ENCODE measurements at regions not wholly inside any gene's neighbourhood (a gene's known extent, or its start where the extent isn't known, plus 50 kb on each side); places are given as distances from the start of the nearest gene placed in this dataset.
A peak's percentile ranks its signal among the peaks of the same experiment; 100 is the strongest.
"Not testable (repeated sequence)": the region's sequence is repeated elsewhere in the genome, so short reads cannot be mapped to it uniquely, and the experiment has no call there.

DNA sequence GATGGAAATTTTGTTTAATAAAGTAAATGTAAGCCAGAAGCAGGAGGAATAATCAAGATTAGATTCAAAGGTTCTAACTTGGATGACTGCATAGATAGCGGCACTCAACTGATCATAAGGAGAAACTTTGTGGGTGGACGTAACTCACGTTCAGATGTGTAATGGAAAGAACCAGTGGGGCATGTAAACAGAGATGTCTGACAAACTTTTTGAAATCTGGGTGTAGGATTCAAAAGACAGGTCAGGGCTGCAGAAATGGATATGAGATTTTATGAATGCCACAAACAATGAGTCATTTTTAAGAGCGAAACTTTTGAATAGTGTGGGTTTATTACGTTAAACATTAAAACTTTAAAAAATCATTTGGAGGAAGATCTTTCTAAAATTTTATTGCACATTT is 375.6 kb downstream of the GBA3 start:
- no peak for DNase-seq

DNA sequence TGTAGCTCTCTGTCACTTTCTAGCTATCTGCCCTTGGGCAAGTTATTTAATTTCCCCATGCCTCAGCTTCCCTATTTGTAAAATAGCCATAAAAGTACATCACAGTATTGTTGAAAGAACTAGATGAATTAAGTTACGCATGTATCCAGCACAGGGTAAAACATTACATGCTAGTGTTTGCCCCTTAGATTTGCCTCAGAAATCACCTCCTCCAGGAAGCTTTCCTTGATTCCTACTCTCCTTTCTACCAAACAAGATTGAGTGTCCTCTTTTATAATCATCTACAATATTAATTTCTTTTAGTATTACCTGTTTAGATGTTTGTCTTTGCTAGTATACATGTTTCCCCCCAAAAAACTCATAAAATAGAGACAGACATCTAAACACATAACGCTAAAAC is 369.5 kb downstream of the GBA3 start:
- no peak for DNase-seq

DNA sequence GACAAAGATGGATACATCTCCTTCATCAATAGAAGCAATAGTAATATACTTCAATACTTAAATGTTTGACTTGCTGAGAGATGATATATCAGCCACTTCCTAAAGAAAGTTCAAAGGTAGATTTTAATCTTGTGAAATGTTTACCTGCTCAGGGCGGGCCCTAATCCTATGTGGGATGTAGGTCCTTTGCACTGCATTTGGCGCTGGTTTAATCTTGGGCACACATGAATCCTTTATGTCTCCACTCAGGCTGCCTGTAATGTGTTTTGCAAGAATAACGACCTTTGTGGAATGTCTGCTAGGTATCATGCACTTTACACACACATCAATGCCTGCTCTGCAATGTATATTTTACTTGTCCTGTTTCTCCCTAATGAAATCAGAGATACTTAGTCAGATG is 368.7 kb downstream of the GBA3 start:
- no peak for DNase-seq

DNA sequence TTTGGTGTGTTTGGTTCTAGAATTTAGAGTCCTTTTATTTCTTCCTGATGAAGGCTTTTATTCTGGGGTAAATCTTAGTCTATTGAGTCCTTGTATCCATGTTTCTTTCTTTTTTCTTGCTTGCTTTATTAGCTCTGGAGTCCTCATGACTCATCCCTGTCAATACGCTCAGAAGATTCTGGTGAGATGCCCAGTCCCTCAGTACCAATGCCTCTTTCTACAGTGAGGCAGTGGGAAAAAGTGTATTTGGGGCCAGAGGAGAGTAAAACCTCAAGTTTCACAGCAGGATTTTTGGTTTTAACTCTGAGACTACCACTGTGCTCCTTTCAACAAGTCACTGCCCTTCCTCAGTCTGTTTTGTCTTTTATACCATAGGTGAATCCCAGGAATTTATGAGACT is 368.0 kb downstream of the GBA3 start:
- no peak for DNase-seq

DNA sequence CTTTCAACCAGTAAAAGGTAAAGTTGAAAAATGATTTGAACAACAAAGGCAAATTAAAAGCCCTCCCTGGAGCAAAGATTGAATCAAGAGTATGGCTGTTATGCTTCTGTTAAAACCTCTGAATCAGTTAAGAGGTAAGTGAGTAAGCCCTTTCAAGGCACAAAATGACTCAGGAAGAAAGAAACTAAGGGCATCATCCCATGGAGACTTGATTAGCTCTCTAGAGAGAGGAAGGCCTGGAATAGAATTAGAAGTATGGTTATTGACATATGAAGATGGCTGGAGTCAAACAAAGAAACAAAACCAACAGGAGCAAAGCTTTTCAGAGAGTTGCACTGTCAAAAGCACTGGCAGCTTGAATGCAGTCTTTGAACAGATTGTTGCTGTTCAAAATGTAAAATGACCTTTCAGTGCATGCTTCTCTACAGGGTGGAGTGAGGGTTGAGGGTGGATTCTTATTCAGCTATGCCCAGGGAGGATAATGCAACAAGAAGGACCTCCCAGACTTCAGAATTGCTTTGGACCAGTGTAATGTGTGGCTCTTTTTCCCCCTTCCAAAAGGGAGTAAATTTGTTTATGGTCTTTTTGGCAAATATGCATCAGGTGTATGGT is 365.5 kb downstream of the GBA3 start:
- DNase-seq: no peak

DNA sequence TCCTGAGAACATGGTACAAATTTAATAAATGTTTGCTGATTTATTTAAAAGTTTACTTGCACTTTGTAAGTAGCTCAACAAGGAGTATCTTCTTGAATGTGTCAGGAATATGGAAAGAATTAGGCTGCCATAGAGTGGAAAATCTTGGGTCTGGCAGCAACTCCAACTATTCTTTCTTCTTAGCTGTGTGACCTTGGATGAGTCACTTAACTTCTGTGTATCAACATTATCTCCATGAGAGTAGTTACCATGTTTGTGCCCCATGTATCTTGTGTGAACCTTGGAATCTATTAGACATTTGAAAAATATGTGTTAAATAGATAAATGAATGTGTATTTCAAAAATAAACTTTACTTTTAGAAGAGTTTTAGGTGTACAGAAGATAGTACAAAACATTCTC is 348.8 kb downstream of the GBA3 start:
- DNase-seq: no peak

DNA sequence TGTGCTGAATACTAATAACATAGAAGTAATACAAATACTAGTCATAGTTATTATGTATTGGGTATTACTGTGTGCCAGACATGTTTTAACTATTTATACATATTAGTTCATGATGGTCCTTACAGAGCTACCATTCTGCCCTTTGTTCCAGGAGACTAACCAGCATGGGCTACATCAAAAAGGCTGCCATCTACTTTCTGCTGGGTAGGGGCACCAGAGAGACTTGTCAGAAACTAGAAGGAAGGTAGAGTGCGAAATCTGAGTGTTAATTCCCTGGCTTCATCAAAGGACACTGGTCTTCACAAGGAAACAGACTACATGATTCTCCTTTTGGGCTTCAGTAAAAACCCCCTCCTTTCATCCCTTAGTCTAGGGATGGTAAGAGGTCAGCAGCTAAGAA is 347.8 kb downstream of the GBA3 start:
- DNase-seq: no peak

DNA sequence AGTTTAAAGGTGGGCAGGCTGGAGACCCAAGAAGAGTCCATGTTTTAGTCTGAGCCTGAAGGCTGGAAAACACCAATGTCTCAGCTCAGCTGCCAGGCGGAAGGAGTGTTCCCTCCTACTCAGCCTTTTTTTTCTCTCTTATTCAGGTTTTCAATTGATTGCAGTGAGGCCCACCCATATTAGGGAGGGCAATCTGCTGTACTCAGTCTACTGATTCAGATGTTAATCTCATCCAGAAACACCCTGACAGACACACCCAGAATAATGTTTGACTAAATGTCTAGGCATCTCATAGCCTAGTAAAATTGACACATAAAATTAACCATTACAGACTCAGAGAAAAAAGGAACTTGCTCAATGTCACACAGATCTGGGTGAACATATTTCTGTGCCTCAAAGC is 347.1 kb downstream of the GBA3 start:
- DNase-seq: no peak

DNA sequence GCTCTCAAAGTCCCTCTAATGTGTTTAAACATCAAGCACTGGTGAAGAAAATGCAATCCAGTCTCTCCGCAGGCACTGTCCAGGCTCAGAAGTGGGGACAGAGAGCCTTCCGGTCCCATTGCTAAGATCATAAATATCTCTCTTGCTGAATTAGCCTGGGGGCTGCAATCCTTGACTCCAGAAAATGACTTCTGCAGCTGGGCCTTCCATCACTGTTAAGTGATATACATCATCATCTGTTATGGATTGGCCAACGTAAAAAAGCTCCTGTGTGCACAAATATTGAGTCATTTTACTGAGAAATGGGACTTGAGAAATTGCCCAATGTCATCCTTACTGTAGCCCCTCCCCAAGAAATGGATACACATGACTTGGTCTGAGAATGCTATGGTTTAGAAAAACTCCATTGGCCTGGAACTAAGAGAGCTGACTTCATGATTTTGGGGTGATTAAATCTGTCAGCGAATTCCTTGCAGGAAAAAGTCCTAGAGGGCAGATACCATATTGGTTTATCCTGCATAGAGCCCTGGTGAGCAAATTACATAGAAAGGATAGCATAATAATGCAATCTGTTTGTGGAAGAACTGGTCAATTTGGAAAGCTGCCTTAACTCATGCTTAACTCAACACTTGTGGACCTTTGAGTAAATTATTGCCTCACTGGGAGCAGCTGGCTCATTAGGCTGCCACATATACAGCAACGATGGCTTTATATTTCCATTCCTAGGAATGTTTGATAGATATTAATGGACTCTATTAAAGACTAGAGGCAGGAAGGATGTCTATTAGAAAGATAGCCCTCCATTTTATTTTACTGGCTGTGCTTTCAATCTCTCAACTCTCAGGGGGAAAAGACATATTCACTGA is 346.1 kb downstream of the GBA3 start:
- no peak for DNase-seq

DNA sequence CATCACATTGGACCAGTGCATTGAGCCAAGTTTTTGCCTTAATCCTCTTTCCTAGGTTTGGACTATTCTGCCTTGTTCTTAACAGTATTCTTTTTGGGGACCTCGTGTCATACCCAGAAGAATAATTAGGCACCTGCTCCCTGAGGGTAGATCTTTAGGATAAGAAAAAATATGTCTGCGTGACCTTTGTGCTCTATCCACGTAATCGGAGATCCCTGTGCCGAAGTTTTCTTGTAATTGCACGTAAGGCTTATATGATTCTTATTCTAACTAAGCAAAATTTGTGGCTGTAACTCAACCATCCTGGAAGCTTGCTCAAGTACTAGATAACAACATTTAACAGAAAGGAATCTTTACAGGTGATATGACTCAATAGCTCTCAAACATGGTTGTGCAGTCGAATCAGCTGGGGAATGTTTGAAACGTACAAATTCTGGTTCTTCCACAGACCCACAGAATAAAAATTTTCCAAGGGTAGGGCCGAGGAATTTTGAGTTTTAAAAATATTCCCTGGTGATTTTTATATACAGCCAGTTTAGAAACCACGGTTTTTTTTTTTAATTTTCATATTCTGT is 344.3 kb downstream of the GBA3 start:
- no peak for DNase-seq

DNA sequence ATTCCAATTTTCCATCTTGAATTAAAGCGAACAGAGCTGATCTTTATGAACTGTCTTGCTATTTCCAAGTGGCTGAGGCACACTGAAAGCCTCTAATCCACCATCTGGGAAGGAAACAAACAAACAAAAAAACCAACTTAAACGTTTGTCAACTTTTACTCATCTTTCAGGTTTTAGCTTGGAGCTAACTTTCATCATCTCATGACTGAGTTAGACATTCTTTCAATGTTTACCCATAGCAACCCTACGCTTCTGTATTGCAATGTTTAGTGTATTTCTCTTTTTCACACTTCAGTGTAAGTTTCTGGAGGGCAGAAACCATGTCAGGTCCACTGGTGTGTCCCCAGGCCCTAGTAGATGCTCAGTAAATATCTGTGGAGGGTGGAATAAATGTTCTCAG is 343.8 kb downstream of the GBA3 start:
- DNase-seq: no peak

DNA sequence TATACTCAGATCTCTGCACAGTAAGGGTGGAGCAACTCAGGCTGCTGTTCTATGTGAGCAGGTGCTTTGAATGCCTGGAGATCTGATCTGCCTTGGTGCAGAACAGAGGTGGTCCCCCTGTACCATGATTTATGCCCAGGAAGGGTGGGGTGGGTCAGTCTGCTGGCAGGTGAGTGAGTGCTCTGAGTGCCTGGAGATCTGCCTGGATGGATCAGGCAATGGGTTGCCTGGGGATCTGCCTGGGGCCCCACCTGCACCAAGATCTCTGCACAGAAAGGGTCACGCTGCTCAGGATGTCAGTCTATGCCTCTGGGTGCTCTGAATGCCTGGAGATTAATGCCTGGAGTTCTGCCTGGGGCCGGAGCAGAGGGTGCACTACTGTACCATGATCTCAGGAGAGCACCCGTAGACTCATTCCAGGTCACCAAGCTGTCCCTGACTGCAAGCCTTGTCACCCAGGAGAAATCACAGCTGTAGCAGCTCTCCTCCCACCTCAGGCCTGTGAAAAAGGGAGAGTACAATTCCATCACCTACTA is 342.9 kb downstream of the GBA3 start:
- DNase-seq: no peak

DNA sequence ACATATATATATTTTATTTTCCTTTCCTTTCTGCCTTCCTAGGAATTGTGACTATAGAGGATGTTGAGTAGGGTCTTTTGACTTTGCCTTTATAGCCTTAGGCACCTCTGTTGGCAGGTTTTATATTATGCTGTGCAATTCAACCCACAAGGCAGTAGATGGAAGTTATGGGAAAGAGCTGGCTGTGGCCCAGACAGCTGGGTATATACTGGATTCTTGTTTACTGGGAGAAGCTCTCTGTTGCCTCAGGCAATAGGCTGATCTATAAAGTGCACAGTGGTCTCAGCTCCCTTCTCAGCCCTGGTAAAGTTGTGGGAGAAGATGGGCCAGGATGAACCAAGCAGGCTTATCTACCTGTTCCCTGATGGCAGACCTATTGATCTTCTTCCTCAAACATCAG is 342.0 kb downstream of the GBA3 start:
- DNase-seq: no peak

DNA sequence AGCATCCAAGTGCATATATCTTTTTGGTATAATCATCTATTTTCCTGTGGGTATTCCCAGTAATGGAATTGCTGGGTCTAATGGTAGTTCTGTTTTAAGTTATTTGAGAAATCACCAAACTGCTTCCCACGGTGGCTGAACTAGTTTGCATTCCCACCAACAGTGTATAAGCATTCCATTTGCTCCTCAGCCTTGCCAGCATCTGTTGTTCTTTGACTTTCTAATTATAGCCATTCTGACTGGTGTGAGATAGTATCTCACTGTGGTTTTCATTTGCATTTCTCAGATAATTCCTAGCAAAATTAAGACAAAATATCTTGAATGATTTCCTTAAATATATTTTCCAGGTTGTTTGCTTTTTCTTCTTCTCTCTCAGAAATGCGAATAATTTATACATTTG is 341.1 kb downstream of the GBA3 start:
- no peak for DNase-seq

DNA sequence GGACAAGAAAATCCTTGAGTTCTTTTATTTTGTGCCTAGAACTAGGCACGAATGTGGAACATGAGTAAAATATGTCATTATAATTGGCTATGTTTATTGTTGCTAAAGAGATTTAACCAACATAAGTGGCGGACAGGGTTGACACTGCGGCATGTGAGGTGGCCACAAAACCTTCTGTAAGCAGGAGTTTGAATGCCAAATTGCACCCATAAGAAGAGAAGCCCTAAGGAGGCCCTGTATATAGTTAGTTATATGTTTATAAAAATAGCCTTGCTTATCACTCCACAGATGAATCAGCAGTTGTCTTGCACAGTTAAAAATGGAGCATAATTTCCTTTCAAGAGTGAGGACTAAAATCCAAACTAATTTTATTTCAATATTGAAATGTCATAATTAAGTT is 336.1 kb downstream of the GBA3 start:
- no peak for DNase-seq

DNA sequence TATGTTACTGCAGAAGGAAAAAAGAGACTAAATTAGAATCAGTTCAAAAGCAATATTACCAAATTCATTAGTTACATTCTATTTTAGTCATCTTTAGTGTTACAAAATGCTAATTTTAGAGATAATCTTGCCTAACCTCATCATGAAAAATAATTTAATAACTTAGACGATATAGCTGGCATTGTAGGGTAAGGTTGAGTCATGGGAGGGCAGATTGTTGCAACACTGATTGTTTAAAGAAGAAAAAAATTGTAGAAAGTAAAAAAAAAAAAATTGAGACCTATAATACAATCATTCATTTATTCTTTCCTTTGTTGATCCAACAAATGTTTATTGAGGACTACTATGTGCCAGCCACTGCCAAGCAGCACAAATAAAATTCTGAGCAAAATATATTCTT is 330.9 kb downstream of the GBA3 start:
- DNase-seq: no peak

DNA sequence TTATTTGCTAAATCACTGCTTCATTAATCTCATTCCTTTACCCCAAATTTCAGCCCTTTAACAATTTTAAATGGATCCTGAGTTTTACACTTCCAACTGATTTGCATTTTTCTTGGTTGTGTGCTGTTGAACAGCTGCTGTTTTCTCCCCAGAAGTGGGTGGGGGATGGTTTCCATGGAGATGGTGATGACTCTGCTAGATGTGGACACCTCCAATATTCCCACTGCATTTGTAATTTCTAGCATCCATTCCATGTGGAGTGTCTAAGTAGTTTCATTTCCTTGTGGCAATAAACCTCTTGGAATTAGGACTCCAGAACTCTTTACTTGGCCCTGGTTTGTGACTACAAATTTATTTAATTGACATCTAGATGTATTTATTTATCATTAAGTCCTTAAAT is 330.4 kb downstream of the GBA3 start:
- DNase-seq: peak; percentile 3

DNA sequence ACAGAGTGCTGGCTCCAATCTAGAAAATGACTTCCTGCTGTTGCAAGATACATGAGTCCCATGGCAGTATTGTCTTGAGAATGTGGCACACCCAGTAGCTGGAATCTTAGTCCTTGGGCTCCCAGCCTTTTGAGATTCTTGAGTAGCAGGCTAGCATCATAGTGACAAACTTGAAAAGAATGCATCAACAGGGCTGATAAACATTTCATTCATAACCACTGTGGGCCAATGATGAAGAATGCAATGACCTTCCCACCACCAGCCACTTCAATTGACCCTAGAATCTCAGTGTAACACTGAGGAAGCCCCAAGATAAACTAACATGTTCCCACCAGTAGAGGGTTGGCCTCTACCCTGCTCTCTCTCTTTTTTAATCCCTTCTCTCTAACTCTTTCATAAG is 329.3 kb downstream of the GBA3 start:
- no peak for DNase-seq

DNA sequence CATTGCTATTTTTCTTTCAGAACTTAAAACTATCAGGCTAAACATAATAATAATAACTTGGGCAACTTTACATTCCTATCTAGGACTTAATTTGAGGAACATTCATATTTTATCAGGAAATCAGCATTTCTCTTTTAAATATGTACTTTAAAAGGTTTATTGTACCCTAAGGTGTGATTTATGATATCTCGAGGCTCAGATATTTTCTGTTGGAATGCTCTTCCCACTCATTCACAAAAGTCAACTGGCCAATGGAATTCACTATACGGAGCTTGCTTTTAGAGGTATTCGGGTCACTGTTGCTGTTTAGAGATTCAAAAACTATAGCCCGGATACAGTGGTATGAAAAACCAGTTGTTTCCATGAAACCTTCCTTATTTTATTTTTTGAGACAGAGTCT is 328.3 kb downstream of the GBA3 start:
- no peak for DNase-seq

DNA sequence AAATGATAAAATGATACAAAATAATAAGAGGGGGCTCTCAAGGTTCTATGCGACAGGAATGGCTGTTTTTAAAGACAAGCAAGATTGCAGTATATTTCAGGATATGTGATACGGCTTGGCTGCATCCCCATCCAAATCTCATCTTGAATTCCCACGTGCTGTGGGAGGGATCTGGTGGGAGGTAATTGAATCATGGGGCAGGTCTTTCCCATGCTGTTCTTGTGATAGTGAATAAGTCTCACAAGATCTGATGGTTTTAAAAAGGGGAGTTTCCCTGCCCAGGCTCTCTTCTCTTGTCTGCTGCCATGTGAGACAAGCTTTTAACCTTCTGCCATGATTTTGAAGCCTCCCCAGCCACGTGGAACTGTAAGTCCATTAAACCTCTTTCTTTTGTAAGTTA is 327.7 kb downstream of the GBA3 start:
- not testable (repeated sequence) for DNase-seq

DNA sequence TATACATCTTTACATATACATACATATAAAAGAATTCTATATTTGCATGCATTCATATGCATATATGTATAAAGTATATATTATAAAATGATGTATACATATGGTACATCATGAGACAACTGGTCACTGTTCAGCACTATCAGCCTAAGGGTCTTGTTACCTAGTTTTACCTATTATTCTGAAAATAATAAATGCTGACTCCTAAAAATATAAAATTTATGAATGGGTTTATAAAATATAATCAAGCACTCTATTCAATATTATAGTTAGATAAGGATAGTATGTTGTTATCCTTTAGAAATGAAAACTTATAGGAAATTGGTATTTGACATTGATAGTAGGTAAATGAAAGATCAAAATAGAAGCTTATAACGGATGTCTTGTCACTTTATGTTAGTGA is 324.2 kb downstream of the GBA3 start:
- DNase-seq: no peak

DNA sequence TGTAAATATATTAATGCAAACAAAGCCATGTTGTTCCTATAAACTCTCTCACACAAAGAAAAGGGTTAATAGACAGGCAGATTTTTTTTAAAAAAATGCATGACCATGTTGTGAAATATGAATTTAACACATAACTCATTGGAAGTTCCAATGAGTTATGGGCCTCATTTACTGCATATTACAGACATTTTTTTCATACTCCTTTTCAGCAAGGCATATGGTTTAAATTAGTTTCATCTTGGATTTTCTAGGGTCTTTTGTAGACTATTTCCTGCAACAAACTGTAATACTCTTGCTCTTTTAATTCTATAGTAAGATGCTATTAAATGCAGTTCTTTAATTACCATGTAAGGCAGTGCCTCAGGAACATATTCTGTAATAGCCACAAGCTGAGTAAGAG is 323.1 kb downstream of the GBA3 start:
- DNase-seq: no peak

DNA sequence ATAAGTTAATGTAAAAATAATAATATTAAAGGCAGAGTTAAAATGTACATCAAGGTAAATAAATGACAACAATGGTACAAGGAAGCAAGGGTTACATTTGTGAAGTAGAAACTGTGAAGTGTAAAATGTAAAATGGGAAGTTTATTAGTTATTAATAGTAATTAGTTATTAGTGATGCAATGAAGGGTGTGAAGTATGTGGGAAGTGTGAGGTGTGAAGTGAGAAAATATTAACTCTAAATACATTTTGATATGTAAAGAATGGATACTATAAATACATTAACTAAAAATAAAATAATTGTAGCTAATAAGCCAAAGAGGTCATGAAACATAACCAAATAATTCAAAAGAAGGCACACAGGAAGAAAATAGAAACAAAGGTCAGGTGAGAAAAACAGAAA is 316.4 kb downstream of the GBA3 start:
- no peak for DNase-seq

DNA sequence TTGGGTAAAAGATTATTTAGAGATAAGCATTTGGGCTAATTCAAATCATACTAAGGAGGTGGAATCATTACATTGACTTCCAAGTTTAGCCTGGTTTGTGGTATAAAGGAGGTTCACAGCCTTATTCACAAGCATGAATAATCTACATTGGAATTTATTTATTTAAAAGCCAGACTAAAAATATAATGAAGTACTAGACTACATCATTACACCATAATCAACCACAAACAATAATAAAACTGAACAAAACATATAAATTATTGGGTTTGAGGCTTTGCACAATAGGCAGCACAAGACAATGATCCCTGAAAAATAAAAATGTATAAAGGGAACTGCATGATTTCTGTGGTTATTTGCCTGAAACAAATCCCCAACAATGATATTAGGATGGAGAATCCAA is 314.0 kb downstream of the GBA3 start:
- no peak for DNase-seq

Measured in NCI-H1436 treated with DMSO at 0.1 percent for 48 hours (cell line).